Limb (tissue), 2 donors: ENCODE measurements at regions not wholly inside any gene's neighbourhood (a gene's known extent, or its start where the extent isn't known, plus 50 kb on each side); places are given as distances from the start of the nearest gene placed in this dataset.
"Not testable (repeated sequence)": the region's sequence is repeated elsewhere in the genome, so short reads cannot be mapped to it uniquely, and the experiment has no call there.

Experiments
- DNase-seq, 2 donors: peaks; one replicate each; pipeline ENCODE4 v3.0.0-alpha.2; 2016; ENCODE audit errors: extremely low spot score in 2 of 2

GRCh38 chr5:34436761-34437501 lies 219.2 kb upstream of the RAI14 start:
- no peak for DNase-seq

- DNase-seq, result no peak
Measured at GRCh38 chr5:34439601-34440000, 216.5 kb upstream of the RAI14 start.

- DNase-seq, result not testable (repeated sequence)
Measured at GRCh38 chr5:34441767-34442166, 214.4 kb upstream of the RAI14 start.

- no peak for DNase-seq
Measured at GRCh38 chr5:34447424-34447823, 208.7 kb upstream of the RAI14 start.

- DNase-seq, result no peak
Measured at GRCh38 chr5:34449639-34450038, 206.5 kb upstream of the RAI14 start.

GRCh38 chr5:34450338-34450737 lies 205.8 kb upstream of the RAI14 start:
- no peak for DNase-seq

- no peak for DNase-seq
Measured at GRCh38 chr5:34452170-34452828, 203.8 kb upstream of the RAI14 start.

GRCh38 chr5:34455098-34455497 lies 201.0 kb upstream of the RAI14 start:
- DNase-seq, result no peak

- no peak for DNase-seq
Measured at GRCh38 chr5:34459908-34460307, 196.2 kb upstream of the RAI14 start.

- DNase-seq, result no peak
Measured at GRCh38 chr5:34460496-34460895, 195.6 kb upstream of the RAI14 start.

GRCh38 chr5:34464829-34465228 lies 191.3 kb upstream of the RAI14 start:
- no peak for DNase-seq

GRCh38 chr5:34465301-34465700 lies 190.8 kb upstream of the RAI14 start:
- peak in 1 of 2 donors; percentile 67 for DNase-seq

GRCh38 chr5:34466519-34467388 lies 189.4 kb upstream of the RAI14 start:
- not testable (repeated sequence) for DNase-seq

GRCh38 chr5:34467436-34467835 lies 188.7 kb upstream of the RAI14 start:
- DNase-seq, result no peak

- DNase-seq, result not testable (repeated sequence)
Measured at GRCh38 chr5:34467984-34468383, 188.1 kb upstream of the RAI14 start.

- no peak for DNase-seq
Measured at GRCh38 chr5:34469971-34470370, 186.2 kb upstream of the RAI14 start.

- DNase-seq, result peak in 1 of 2 donors; percentile 72
Measured at GRCh38 chr5:34474573-34475021, 181.5 kb upstream of the RAI14 start.

GRCh38 chr5:34475249-34475966 lies 180.7 kb upstream of the RAI14 start:
- DNase-seq, result no peak

- no peak for DNase-seq
Measured at GRCh38 chr5:34476941-34477565, 179.1 kb upstream of the RAI14 start.

GRCh38 chr5:34480810-34481528 lies 175.2 kb upstream of the RAI14 start:
- no peak for DNase-seq
